ENCODE measurements at regions not wholly inside any gene's neighbourhood (a gene's known extent, or its start where the extent isn't known, plus 50 kb on each side); places are given as distances from the start of the nearest gene placed in this dataset.

GRCh38 chr11:91717169-91717568 lies 507.4 kb upstream of the FAT3 start:
- no peak for DNase-seq (ENCODE audit: low read depth)
- TF ChIP-seq CTCF (conservative IDR thresholded peaks at IDR 0.05; ENCODE audit: low read depth, low read length) = no peak

GRCh38 chr11:91707652-91708482 lies 516.8 kb upstream of the FAT3 start:
- no peak for DNase-seq (ENCODE audit: low read depth)
- no peak for TF ChIP-seq CTCF (conservative IDR thresholded peaks at IDR 0.05; ENCODE audit: low read depth, low read length)
- H3K4me3 ChIP-seq (ENCODE audit: low read length) = no peak overlapping the region

More at GRCh38 chr11:91717169-91717568, 507.4 kb upstream of the FAT3 start:
- H3K4me3 ChIP-seq (ENCODE audit: low read length) = no peak overlapping the region

GRCh38 chr11:91703042-91703441 lies 521.6 kb upstream of the FAT3 start:
- no peak for DNase-seq (ENCODE audit: low read depth)
- H3K4me3 ChIP-seq (ENCODE audit: low read length) = no peak overlapping the region
- no peak for TF ChIP-seq CTCF (conservative IDR thresholded peaks at IDR 0.05; ENCODE audit: low read depth, low read length)

- no peak overlapping the region for H3K4me3 ChIP-seq (ENCODE audit: low read length)
- DNase-seq (ENCODE audit: low read depth) = no peak
- no peak for TF ChIP-seq CTCF (conservative IDR thresholded peaks at IDR 0.05; ENCODE audit: low read depth, low read length)
These were observed 523.8 kb upstream of the FAT3 start for GRCh38 chr11:91700854-91701253.

- no peak for DNase-seq (ENCODE audit: low read depth)
These were observed 525.8 kb upstream of the FAT3 start for GRCh38 chr11:91698845-91699244.

GRCh38 chr11:91694331-91694730 lies 530.3 kb upstream of the FAT3 start:
- no peak for TF ChIP-seq CTCF (conservative IDR thresholded peaks at IDR 0.05; ENCODE audit: low read depth, low read length)
- DNase-seq (ENCODE audit: low read depth) = no peak
- H3K4me3 ChIP-seq (ENCODE audit: low read length) = no peak overlapping the region

More at GRCh38 chr11:91698845-91699244, 525.8 kb upstream of the FAT3 start:
- H3K4me3 ChIP-seq (ENCODE audit: low read length) = no peak overlapping the region
- TF ChIP-seq CTCF (conservative IDR thresholded peaks at IDR 0.05; ENCODE audit: low read depth, low read length) = no peak

- no peak for TF ChIP-seq CTCF (conservative IDR thresholded peaks at IDR 0.05; ENCODE audit: low read depth, low read length)
- no peak overlapping the region for H3K4me3 ChIP-seq (ENCODE audit: low read length)
- DNase-seq (ENCODE audit: low read depth) = no peak
These were observed 532.7 kb upstream of the FAT3 start for GRCh38 chr11:91691872-91692271.

Data from retinal pigment epithelial cell (primary cell).